ENCODE measurements at regions not wholly inside any gene's neighbourhood (a gene's known extent, or its start where the extent isn't known, plus 50 kb on each side); places are given as distances from the start of the nearest gene placed in this dataset.

DNA sequence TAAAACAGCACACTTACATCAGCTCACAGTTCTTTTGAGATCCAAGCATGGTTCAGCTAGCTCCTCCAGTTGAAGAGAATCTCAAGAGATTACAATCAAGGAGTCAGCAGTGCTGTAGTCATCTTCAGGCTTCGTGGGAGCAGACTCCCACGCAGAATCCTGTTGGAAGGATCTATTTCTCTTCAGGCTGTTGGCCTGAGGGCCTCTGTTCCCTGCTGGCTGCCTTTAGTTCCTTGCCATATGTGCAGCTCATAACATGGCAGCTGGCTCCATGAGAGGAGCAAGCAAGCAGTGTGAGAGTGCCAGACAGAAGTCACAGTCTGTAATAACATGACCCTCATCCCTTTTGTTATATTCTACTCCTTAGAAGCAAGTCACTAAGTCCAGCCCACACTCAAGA, 168.6 kb downstream of the COX18 start:
- H3K36me3 ChIP-seq (replicated peaks in 1 of 2; ENCODE audit: control extremely low read depth in 1 of 2, control insufficient read depth in 1 of 2, extremely low read depth in 1 of 2, insufficient read depth in 2 of 2, low read length in 1 of 2) = no peaks in the 10 kb centered on the region
- no peak overlapping the region for H3K4me3 Mint-ChIP-seq
- peaks cover 2% of the 10 kb centered on the region for H3K9me3 Mint-ChIP-seq (ENCODE audit: insufficient read depth)
- no peaks in the 10 kb centered on the region for H3K4me1 ChIP-seq (ENCODE audit: control insufficient read depth in 2 of 2, insufficient read depth in 2 of 2, low read length in 2 of 2)
- H4K20me1 ChIP-seq (ENCODE audit: control insufficient read depth, insufficient read depth, low read length, poor library complexity, severe bottlenecking) = no peaks in the 10 kb centered on the region
- ChIA-PET CTCF (no interaction called here), POLR2A (no interaction called here)
- intact Hi-C loops (cut with micrococcal nuclease) = no loop called here
- no peak overlapping the region for H3K27ac ChIP-seq (ENCODE audit: low read length in 2 of 2)
- H3K79me2 ChIP-seq (ENCODE audit: control insufficient read depth, insufficient read depth, low read length) = no peaks in the 10 kb centered on the region
- DNase-seq (no peak), ATAC-seq (ENCODE audit: low read depth) (no peak)
- no peak for TF ChIP-seq EZH2 (IDR thresholded peaks at IDR 0.05; ENCODE audit: borderline replicate concordance, insufficient read depth, low read depth, low read length, poor library complexity, severe bottlenecking)
- TF ChIP-seq, protein P1, sequence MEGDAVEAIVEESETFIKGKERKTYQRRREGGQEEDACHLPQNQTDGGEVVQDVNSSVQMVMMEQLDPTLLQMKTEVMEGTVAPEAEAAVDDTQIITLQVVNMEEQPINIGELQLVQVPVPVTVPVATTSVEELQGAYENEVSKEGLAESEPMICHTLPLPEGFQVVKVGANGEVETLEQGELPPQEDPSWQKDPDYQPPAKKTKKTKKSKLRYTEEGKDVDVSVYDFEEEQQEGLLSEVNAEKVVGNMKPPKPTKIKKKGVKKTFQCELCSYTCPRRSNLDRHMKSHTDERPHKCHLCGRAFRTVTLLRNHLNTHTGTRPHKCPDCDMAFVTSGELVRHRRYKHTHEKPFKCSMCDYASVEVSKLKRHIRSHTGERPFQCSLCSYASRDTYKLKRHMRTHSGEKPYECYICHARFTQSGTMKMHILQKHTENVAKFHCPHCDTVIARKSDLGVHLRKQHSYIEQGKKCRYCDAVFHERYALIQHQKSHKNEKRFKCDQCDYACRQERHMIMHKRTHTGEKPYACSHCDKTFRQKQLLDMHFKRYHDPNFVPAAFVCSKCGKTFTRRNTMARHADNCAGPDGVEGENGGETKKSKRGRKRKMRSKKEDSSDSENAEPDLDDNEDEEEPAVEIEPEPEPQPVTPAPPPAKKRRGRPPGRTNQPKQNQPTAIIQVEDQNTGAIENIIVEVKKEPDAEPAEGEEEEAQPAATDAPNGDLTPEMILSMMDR (IDR thresholded peaks at IDR 0.05) = no peak
- H3K4me3 ChIP-seq (ENCODE audit: control extremely low read depth in 1 of 5, extremely low read depth in 1 of 5, insufficient read depth in 1 of 5, low read depth in 2 of 5, low read length in 4 of 5) = no peak overlapping the region
- H3K27me3 Mint-ChIP-seq = no peaks in the 10 kb centered on the region
- 50% methylated on average over 2 of the region's 2 CpGs for WGBS (ENCODE audit: insufficient coverage)
- no peak overlapping the region for H3K9ac ChIP-seq (ENCODE audit: low read length)
- no peak overlapping the region for H3K4me2 ChIP-seq (replicated peaks; ENCODE audit: low read depth, low read length, poor library complexity, severe bottlenecking)
- H3K9me3 ChIP-seq (ENCODE audit: control extremely low read depth in 1 of 3, control insufficient read depth in 2 of 3, insufficient read depth in 1 of 3, low read length in 2 of 3) = no peaks in the 10 kb centered on the region
- H2AFZ ChIP-seq (ENCODE audit: insufficient read depth, low read depth, low read length, poor library complexity, severe bottlenecking) = no peak overlapping the region
- no peaks in the 10 kb centered on the region for H3K27me3 ChIP-seq (replicated peaks in 1 of 4; ENCODE audit: control extremely low read depth in 1 of 4, control insufficient read depth in 3 of 4, insufficient read depth in 4 of 4, low read length in 3 of 4)
- no peak overlapping the region for H3K27ac Mint-ChIP-seq
- no peaks in the 10 kb centered on the region for H3K4me1 Mint-ChIP-seq

DNA sequence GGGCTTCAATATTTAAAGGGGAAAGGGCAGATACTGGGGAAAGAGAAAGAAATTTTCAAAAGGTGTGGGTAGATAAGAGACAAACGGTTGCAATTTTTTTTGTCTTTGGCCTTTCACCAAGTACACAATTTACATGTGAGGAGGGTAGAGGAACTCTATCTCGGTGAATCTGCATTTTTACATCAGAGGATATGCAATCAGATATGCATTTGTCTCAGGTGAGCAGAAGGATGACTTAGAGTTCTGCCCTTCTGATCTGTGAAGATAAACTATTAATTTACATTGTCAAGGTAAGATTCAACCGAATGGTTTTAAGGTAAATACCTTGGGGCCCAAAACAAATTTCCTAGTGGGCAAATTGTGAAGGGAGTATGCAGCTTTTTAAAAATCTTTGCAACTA, 169.9 kb downstream of the COX18 start:
- Histone ChIP-seq H3K4me2 (replicated peaks; ENCODE audit: low read depth, low read length, poor library complexity, severe bottlenecking) (no peak overlapping the region), H3K27ac (ENCODE audit: low read length in 2 of 2) (no peak overlapping the region), H3K36me3 (replicated peaks in 1 of 2; ENCODE audit: control extremely low read depth in 1 of 2, control insufficient read depth in 1 of 2, extremely low read depth in 1 of 2, insufficient read depth in 2 of 2, low read length in 1 of 2) (no peaks in the 10 kb centered on the region), H3K4me1 (ENCODE audit: control insufficient read depth in 2 of 2, insufficient read depth in 2 of 2, low read length in 2 of 2) (no peaks in the 10 kb centered on the region), H3K4me3 (ENCODE audit: control extremely low read depth in 1 of 5, extremely low read depth in 1 of 5, insufficient read depth in 1 of 5, low read depth in 2 of 5, low read length in 4 of 5) (no peak overlapping the region), H3K79me2 (ENCODE audit: control insufficient read depth, insufficient read depth, low read length) (no peaks in the 10 kb centered on the region), H2AFZ (ENCODE audit: insufficient read depth, low read depth, low read length, poor library complexity, severe bottlenecking) (no peak overlapping the region), H3K9me3 (ENCODE audit: control extremely low read depth in 1 of 3, control insufficient read depth in 2 of 3, insufficient read depth in 1 of 3, low read length in 2 of 3) (no peaks in the 10 kb centered on the region), H3K9ac (ENCODE audit: low read length) (no peak overlapping the region), H4K20me1 (ENCODE audit: control insufficient read depth, insufficient read depth, low read length, poor library complexity, severe bottlenecking) (no peaks in the 10 kb centered on the region), H3K27me3 (replicated peaks in 1 of 4; ENCODE audit: control extremely low read depth in 1 of 4, control insufficient read depth in 3 of 4, insufficient read depth in 4 of 4, low read length in 3 of 4) (no peaks in the 10 kb centered on the region)
- WGBS (ENCODE audit: insufficient coverage) = 80% methylated on average over 1 of the region's 3 CpGs
- ATAC-seq (ENCODE audit: low read depth) (no peak), DNase-seq (no peak)
- Mint-ChIP-seq H3K4me3 (no peak overlapping the region), H3K27me3 (no peaks in the 10 kb centered on the region), H3K4me1 (no peaks in the 10 kb centered on the region), H3K9me3 (ENCODE audit: insufficient read depth) (peaks cover 2% of the 10 kb centered on the region), H3K27ac (no peak overlapping the region)
- intact Hi-C loops (cut with micrococcal nuclease) = no loop called here
- ChIA-PET CTCF (no interaction called here), POLR2A (no interaction called here)
- TF ChIP-seq, protein P1 (IDR thresholded peaks at IDR 0.05) = no peak
- TF ChIP-seq EZH2 (IDR thresholded peaks at IDR 0.05; ENCODE audit: borderline replicate concordance, insufficient read depth, low read depth, low read length, poor library complexity, severe bottlenecking) = no peak
